ENCODE measurements at regions not wholly inside any gene's neighbourhood (a gene's known extent, or its start where the extent isn't known, plus 50 kb on each side); places are given as distances from the start of the nearest gene placed in this dataset.

DNA sequence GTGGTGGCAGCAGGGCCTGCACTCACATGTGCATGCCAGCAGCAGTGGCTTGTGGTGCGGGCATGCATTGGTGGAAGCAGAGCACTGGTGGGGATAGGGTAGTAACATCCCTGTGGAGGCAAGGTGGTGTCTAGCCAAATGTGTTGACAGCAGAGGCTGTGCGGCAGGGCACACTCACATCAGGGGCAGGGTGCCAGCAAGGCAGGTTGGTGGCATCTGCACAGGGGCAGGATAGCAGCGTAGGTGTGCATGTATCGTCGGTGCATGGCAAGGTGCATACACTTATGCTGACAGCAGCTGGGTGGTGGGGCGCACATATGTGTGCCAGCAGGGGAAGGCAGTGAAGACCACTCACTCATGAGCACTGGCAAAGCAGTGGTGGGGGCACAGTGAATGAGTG lies 211.5 kb upstream of the CSNK1A1L start:
- H3K27ac ChIP-seq (ENCODE audit: low read depth in 2 of 2, low read length in 2 of 2): no peak overlapping the region
- DNase-seq (no peak), FAIRE-seq (no peak)
- H3K4me3 ChIP-seq (ENCODE audit: low read length in 3 of 3): no peak overlapping the region
- no peaks in the 10 kb centered on the region for H3K27me3 ChIP-seq (ENCODE audit: control insufficient read depth, insufficient read depth, low read length)
- H3K9ac ChIP-seq (ENCODE audit: low read length in 3 of 3): no peak overlapping the region
- TF ChIP-seq, protein P1, sequence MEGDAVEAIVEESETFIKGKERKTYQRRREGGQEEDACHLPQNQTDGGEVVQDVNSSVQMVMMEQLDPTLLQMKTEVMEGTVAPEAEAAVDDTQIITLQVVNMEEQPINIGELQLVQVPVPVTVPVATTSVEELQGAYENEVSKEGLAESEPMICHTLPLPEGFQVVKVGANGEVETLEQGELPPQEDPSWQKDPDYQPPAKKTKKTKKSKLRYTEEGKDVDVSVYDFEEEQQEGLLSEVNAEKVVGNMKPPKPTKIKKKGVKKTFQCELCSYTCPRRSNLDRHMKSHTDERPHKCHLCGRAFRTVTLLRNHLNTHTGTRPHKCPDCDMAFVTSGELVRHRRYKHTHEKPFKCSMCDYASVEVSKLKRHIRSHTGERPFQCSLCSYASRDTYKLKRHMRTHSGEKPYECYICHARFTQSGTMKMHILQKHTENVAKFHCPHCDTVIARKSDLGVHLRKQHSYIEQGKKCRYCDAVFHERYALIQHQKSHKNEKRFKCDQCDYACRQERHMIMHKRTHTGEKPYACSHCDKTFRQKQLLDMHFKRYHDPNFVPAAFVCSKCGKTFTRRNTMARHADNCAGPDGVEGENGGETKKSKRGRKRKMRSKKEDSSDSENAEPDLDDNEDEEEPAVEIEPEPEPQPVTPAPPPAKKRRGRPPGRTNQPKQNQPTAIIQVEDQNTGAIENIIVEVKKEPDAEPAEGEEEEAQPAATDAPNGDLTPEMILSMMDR (IDR thresholded peaks at IDR 0.05; ENCODE audit: borderline replicate concordance, extremely low read depth, insufficient read depth): no peak
- no peaks in the 10 kb centered on the region for H3K36me3 ChIP-seq (ENCODE audit: control insufficient read depth in 2 of 3, insufficient read depth in 3 of 3, low read length in 3 of 3)
- intact Hi-C loops (cut with DNase I): no loop called here
- H3K4me1 ChIP-seq (ENCODE audit: control insufficient read depth in 2 of 3, insufficient read depth in 2 of 3, low read depth in 1 of 3, low read length in 3 of 3): no peaks in the 10 kb centered on the region
- peaks cover 0 to 2% (median 0%) of the 10 kb centered on the region in 3 donors for H3K9me3 ChIP-seq (ENCODE audit: control insufficient read depth in 2 of 3, insufficient read depth in 1 of 3, low read length in 3 of 3)

GRCh38 chr13:37313372-37313771 lies 207.9 kb upstream of the CSNK1A1L start:
- Histone ChIP-seq H3K4me3 (ENCODE audit: low read length in 3 of 3) (no peak overlapping the region), H3K9me3 (ENCODE audit: control insufficient read depth in 2 of 3, insufficient read depth in 1 of 3, low read length in 3 of 3) (no peaks in the 10 kb centered on the region), H3K27me3 (ENCODE audit: control insufficient read depth, insufficient read depth, low read length) (no peaks in the 10 kb centered on the region), H3K4me1 (ENCODE audit: control insufficient read depth in 2 of 3, insufficient read depth in 2 of 3, low read depth in 1 of 3, low read length in 3 of 3) (no peaks in the 10 kb centered on the region), H3K9ac (ENCODE audit: low read length in 3 of 3) (no peak overlapping the region), H3K27ac (ENCODE audit: low read depth in 2 of 2, low read length in 2 of 2) (no peak overlapping the region), H3K36me3 (ENCODE audit: control insufficient read depth in 2 of 3, insufficient read depth in 3 of 3, low read length in 3 of 3) (no peaks in the 10 kb centered on the region)
- FAIRE-seq (no peak), DNase-seq (no peak)
- TF ChIP-seq, protein P1 (IDR thresholded peaks at IDR 0.05; ENCODE audit: borderline replicate concordance, extremely low read depth, insufficient read depth): no peak
- intact Hi-C loops (cut with DNase I): no loop called here

DNA sequence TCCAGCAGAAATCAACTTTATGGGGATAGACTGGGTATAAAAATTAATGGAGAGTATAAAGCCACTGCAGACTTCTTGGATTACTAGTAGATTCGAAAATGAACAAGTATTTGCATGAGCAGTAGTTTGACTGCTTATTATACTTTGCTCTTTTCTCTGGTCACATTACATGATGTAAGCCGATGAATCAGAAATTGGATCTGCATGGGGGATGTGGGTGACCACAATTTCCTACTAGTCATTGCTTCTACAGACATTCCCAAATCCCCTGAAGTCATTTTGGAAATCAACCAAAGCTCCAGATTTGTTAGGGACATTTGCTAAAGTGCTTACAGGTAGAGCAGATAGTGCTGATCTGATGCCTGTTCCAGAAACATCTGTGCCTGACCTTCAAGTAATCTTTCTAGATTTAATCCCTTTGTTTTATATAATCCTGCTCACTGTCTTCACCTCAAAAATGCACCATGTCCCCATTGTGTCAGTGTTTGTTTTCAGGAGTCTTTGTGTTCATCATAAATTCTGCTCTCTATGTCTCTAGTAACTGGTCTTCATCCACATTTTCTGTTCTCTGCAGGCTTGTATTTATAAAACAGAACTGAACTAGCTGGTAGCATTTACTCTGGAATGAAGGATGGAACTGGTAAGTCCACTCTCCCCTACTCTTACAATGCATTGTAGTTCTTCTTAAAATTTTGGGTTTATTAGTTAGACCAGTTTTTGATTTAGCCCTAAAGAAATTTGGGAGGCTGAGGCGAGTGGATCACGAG lies 201.5 kb upstream of the CSNK1A1L start:
- Histone ChIP-seq H3K27ac (ENCODE audit: low read depth in 2 of 2, low read length in 2 of 2) (no peak overlapping the region), H3K4me1 (ENCODE audit: control insufficient read depth in 2 of 3, insufficient read depth in 2 of 3, low read depth in 1 of 3, low read length in 3 of 3) (no peaks in the 10 kb centered on the region), H3K27me3 (ENCODE audit: control insufficient read depth, insufficient read depth, low read length) (no peaks in the 10 kb centered on the region), H3K9ac (ENCODE audit: low read length in 3 of 3) (no peak overlapping the region), H3K9me3 (ENCODE audit: control insufficient read depth in 2 of 3, insufficient read depth in 1 of 3, low read length in 3 of 3) (no peaks in the 10 kb centered on the region), H3K4me3 (ENCODE audit: low read length in 3 of 3) (no peak overlapping the region), H3K36me3 (ENCODE audit: control insufficient read depth in 2 of 3, insufficient read depth in 3 of 3, low read length in 3 of 3) (no peaks in the 10 kb centered on the region)
- TF ChIP-seq, protein P1 (IDR thresholded peaks at IDR 0.05; ENCODE audit: borderline replicate concordance, extremely low read depth, insufficient read depth): no peak
- DNase-seq: peak in 3 of 5 donors; percentile 16 to 35 (median 21)
- intact Hi-C loops (cut with DNase I): no loop called here
- FAIRE-seq: no peak
